Astrocyte of the hippocampus (primary cell): ENCODE measurements at regions not wholly inside any gene's neighbourhood (a gene's known extent, or its start where the extent isn't known, plus 50 kb on each side); places are given as distances from the start of the nearest gene placed in this dataset.

ENCODE experiments used
- DNase-seq: peaks from one replicate; pipeline ENCODE4 v3.0.0; 2011; ENCODE audit warnings: low read depth, low spot score

DNA sequence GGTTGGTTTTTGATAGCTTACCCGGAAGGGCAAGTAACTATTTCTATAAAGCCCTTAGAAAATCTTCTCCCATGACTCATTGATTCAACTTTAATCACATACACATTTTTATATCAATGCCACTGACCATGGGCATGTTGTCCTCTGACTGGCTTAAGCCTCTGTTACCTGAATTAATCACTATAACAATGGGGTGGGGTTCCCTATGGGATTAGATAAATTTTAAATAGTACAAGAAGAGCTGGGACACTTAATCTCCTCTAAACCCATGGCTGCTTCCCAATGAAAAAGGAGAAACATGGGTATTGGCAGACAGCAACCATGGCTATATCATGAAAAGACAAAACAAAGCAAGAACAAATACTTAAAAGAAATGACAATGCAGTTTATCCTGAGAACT, 636.2 kb downstream of the BRINP1 start:
- no peak for DNase-seq

DNA sequence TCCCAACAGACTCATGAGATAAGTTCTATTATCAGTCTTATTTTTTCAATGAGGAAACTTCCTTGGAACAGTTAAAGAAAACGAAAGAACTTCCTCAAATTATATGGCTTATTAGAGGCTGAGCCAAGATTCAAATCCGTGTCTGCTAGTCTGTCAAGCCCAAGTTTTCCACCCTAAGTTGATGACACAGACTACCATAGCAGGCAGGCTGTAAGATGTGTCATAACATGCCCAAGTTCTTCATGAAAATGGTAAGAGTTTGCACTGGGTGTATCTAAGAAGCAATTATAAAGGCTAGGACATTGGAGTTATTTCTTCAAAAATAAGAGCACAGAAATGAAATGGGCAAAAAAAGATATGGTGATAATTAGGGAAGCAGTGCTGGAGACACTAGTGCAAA, 634.5 kb downstream of the BRINP1 start:
- no peak for DNase-seq

DNA sequence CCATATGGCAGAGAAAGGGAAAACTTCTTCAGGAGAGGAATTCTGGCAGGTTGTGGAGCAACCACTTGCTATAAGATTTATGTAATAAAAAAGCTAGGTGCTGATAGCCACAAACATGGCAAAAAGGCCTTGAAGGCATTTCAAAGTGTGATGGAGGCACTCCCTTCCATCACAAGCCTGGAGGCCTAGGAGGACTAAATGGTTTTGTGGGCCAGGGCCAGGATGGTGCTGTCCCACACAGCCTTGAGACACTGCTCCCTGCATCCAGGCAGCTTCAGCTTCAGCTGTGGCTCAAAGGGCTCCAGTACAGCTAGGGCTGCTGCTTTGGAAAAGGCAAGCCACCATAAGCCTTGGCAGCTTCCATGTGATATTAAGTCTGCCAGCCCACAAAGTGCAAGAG, 632.8 kb downstream of the BRINP1 start:
- no peak for DNase-seq

GRCh38 chr9:118751077-118751847, 618.0 kb downstream of the BRINP1 start:
- DNase-seq = no peak

- DNase-seq = no peak
These were observed 617.4 kb downstream of the BRINP1 start for GRCh38 chr9:118751848-118752223.

- DNase-seq = no peak
These were observed 608.0 kb downstream of the BRINP1 start for GRCh38 chr9:118761016-118761790.

GRCh38 chr9:118767571-118767970, 601.7 kb downstream of the BRINP1 start:
- DNase-seq = no peak

GRCh38 chr9:118782790-118783463, 586.3 kb downstream of the BRINP1 start:
- peak; percentile 1 for DNase-seq

GRCh38 chr9:118784033-118784432, 585.2 kb downstream of the BRINP1 start:
- DNase-seq = no peak

DNA sequence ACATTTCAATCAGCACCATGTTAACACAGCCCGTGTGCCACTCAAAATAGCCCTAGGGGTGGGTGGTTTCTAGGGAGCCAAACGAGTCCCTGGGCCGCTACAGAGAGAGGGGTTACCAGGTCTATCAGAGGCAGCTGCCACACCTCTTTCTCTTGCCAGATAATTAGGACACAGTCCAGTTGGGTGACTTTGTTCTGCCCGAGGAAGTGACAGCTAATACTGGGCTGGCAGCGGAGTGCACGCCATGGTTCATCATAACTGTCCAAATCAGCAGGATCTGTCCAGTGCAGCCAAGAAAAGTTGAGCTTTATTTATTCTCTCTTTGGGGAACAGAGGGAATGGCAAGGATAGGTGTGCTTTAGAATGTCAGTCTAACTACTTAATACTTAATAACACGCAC, 583.8 kb downstream of the BRINP1 start:
- DNase-seq = no peak

DNA sequence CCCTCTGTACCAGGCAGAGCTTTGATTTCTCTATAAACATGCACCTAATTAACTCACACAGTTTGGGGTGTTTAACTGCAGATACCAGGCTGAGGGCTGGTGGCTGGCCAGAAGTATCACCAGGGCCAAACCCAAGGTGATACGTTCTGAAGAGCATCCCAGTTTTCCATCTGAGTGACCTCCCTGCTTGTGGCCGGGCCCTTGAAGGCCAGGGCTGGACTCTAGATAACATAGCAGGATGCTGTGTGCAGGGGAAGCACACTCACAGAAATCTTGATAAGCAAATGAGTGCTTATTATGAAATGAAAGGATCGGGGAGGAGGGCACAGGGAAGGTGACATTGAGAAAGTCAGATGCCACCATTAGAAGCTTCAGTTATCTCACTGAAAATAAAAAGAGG, 582.4 kb downstream of the BRINP1 start:
- DNase-seq = no peak

- no peak for DNase-seq
These were observed 560.0 kb downstream of the BRINP1 start for GRCh38 chr9:118809160-118809625.

GRCh38 chr9:118829334-118829733, 539.9 kb downstream of the BRINP1 start:
- DNase-seq = peak; percentile 39

- DNase-seq = no peak
These were observed 536.9 kb downstream of the BRINP1 start for GRCh38 chr9:118832371-118832770.

DNA sequence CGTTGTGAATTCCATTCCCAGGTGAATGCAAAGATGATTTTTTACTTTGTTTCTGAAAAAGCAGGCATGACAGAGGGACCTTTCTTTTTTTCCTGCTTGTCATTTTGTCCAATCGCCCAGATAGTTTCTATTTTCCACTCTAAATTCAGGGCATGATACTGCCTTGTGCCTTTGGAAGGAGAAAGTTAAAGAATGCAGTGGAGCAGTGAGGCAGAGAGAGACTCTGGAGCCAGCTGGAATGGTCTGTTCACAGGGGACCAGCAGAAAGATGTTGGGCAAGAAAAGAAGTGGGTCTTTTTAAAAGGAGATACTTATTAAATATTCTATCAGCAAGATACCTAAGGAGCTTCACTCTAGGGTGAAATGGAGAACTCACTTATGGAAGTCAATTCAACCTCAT, 532.3 kb downstream of the BRINP1 start:
- DNase-seq = no peak

- no peak for DNase-seq
These were observed 497.7 kb downstream of the BRINP1 start for GRCh38 chr9:118871531-118871930.

GRCh38 chr9:118882684-118883083, 486.6 kb downstream of the BRINP1 start:
- DNase-seq = peak; percentile 11

- DNase-seq = no peak
These were observed 485.8 kb downstream of the BRINP1 start for GRCh38 chr9:118883411-118883810.

DNA sequence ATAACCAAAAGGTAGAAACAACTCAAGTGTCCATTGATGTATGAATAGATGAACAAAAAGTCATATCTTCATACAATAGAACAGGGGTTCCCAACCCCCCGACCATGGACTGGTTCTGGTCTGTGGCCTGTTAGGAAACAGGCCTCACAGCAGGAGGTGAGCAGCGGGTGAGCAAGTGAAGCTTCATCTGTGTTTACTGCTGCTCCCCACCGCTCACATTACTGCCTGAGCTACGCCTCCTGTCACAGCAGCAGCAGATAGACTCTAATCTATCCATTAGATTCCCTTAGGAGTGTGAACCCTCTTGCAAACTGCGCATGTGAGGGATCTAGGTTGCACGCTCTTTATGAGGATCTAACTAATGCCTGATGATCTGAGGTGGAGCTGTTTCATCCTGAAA, 478.0 kb downstream of the BRINP1 start:
- DNase-seq = no peak

DNA sequence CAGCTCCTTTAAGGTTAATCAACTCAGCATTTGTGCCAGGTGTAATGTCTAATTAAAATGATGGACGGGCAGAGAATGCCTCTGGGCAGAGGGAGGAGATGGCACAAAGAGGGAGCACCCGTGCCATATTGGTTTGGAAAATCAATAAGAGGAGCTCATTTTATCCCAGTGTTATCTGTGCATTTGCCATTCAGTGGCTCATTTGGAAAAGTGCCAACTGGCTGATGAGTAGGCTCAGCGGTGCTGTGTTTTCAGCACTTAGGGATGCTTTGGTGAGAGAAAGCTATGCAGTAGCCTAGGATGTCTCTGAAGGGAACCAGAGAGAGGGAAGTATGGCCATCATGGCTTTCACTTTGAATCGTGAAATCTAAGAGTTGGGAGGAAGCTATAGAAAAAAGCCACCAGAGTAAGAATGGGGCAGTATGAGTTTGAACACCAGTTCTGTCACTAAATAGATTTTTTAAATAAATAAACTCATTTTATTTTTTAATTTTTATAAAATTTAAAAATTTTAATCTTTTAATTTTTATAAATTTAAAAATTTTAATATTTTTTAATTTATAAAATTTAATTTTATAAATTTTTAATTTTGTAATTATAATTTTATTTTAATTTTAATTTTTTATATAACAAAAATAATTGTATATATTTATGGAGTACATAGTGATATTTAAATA, 472.8 kb downstream of the BRINP1 start:
- DNase-seq = peak; percentile 31

DNA sequence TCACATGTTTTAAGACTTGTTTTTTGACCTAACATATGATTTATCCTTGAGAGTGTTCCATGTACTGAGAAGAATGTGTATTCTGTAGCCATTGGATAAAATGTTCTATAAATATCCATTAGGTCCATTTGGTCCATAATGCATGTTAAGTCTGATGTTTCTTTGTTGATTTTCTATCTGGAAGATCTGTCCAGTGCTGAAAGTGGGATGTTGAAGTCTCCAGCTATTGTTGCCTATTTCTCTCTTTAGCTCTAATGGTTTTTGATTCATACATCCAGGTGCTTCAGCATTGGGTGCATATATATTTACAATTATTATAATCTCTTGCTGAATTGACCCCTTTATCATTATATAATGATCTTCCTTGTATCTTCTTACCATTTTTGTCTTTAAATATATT, 451.1 kb downstream of the BRINP1 start:
- DNase-seq = no peak

- peak; percentile 9 for DNase-seq
These were observed 440.5 kb downstream of the BRINP1 start for GRCh38 chr9:118928722-118929121.
